ENCODE measurements at regions not wholly inside any gene's neighbourhood (a gene's known extent, or its start where the extent isn't known, plus 50 kb on each side); places are given as distances from the start of the nearest gene placed in this dataset.

- no TSS peak for BruUV-seq (replicated peaks)
- Histone ChIP-seq H2AFZ (no peak overlapping the region), H4K20me1 (ENCODE audit: insufficient read depth) (no peaks in the 10 kb centered on the region), H3K27me3 (ENCODE audit: insufficient read depth, low read depth) (peaks cover 35% of the 10 kb centered on the region), H3K36me3 (ENCODE audit: low read depth) (no peaks in the 10 kb centered on the region), H3K4me3 (no peak overlapping the region), H3K9me3 (ENCODE audit: insufficient read depth, low read depth) (no peaks in the 10 kb centered on the region), H3F3A (ENCODE audit: insufficient read depth, low read depth) (no peaks in the 10 kb centered on the region), H3K9me2 (ENCODE audit: insufficient read depth) (no peaks in the 10 kb centered on the region), H3K4me1 (replicated peaks; ENCODE audit: insufficient read depth) (no peaks in the 10 kb centered on the region), H3K4me2 (no peak overlapping the region), H3K79me2 (ENCODE audit: low read depth) (no peaks in the 10 kb centered on the region), H3K27ac (no peak overlapping the region)
- CTCF ChIA-PET: no interaction called here
- intact Hi-C loops (cut with micrococcal nuclease; ENCODE audit: unreplicated experiment): no loop called here
- POLR2A ChIA-PET (ENCODE audit: unreplicated experiment): no interaction called here
- TF ChIP-seq CTCF (conservative IDR thresholded peaks at IDR 0.05): no peak
- no peak for TF ChIP-seq EZH2 (IDR thresholded peaks at IDR 0.05; ENCODE audit: low read depth)
- DNase-seq: no peak
Measured at GRCh38 chr11:134742956-134743819, 331.1 kb upstream of the B3GAT1 start.

GRCh38 chr11:134742224-134742612, 330.2 kb upstream of the B3GAT1 start:
- Histone ChIP-seq H3K9me3 (ENCODE audit: insufficient read depth, low read depth) (no peaks in the 10 kb centered on the region), H3K4me1 (replicated peaks; ENCODE audit: insufficient read depth) (no peaks in the 10 kb centered on the region), H3K36me3 (ENCODE audit: low read depth) (no peaks in the 10 kb centered on the region), H3K4me3 (no peak overlapping the region), H3K27me3 (ENCODE audit: insufficient read depth, low read depth) (peaks cover 43% of the 10 kb centered on the region), H3K79me2 (ENCODE audit: low read depth) (no peaks in the 10 kb centered on the region), H2AFZ (no peak overlapping the region), H3K27ac (no peak overlapping the region), H3K9me2 (ENCODE audit: insufficient read depth) (no peaks in the 10 kb centered on the region), H4K20me1 (ENCODE audit: insufficient read depth) (no peaks in the 10 kb centered on the region), H3K4me2 (no peak overlapping the region), H3F3A (ENCODE audit: insufficient read depth, low read depth) (no peaks in the 10 kb centered on the region)
- DNase-seq: no peak
- ChIA-PET POLR2A (ENCODE audit: unreplicated experiment) (no interaction called here), CTCF (no interaction called here)
- no TSS peak for BruUV-seq (replicated peaks)
- intact Hi-C loops (cut with micrococcal nuclease; ENCODE audit: unreplicated experiment): no loop called here
- TF ChIP-seq CTCF (conservative IDR thresholded peaks at IDR 0.05) (no peak), EZH2 (IDR thresholded peaks at IDR 0.05; ENCODE audit: low read depth) (no peak)

- POLR2A ChIA-PET (ENCODE audit: unreplicated experiment): no interaction called here
- Histone ChIP-seq H3K4me3 (no peak overlapping the region), H3K4me1 (replicated peaks; ENCODE audit: insufficient read depth) (no peaks in the 10 kb centered on the region), H3K36me3 (ENCODE audit: low read depth) (no peaks in the 10 kb centered on the region), H3K27me3 (ENCODE audit: insufficient read depth, low read depth) (peaks cover 46% of the 10 kb centered on the region), H4K20me1 (ENCODE audit: insufficient read depth) (no peaks in the 10 kb centered on the region), H3K27ac (no peak overlapping the region), H2AFZ (no peak overlapping the region), H3K9me2 (ENCODE audit: insufficient read depth) (no peaks in the 10 kb centered on the region), H3K4me2 (no peak overlapping the region), H3K9me3 (ENCODE audit: insufficient read depth, low read depth) (no peaks in the 10 kb centered on the region), H3K79me2 (ENCODE audit: low read depth) (no peaks in the 10 kb centered on the region), H3F3A (ENCODE audit: insufficient read depth, low read depth) (no peaks in the 10 kb centered on the region)
- no peak for DNase-seq
- intact Hi-C loops (cut with micrococcal nuclease; ENCODE audit: unreplicated experiment): no loop called here
- no TSS peak for BruUV-seq (replicated peaks)
- no peak for TF ChIP-seq EZH2 (IDR thresholded peaks at IDR 0.05; ENCODE audit: low read depth)
- no peak for TF ChIP-seq CTCF (conservative IDR thresholded peaks at IDR 0.05)
- CTCF ChIA-PET: no interaction called here
Measured at GRCh38 chr11:134741453-134742223, 329.6 kb upstream of the B3GAT1 start.
